ENCODE measurements at regions not wholly inside any gene's neighbourhood (a gene's known extent, or its start where the extent isn't known, plus 50 kb on each side); places are given as distances from the start of the nearest gene placed in this dataset.

GRCh38 chr2:109070290-109070689 lies 58.7 kb upstream of the SH3RF3 start:
- no peak for TF ChIP-seq CTCF (IDR thresholded peaks at IDR 0.05; ENCODE audit: insufficient read depth, low read length, severe bottlenecking)
- no peak for DNase-seq (ENCODE audit: low read depth)
- Histone ChIP-seq H3K4me3 (ENCODE audit: low read depth, low read length) (no peak overlapping the region), H3K27me3 (ENCODE audit: control insufficient read depth, insufficient read depth, low read length) (no peaks in the 10 kb centered on the region), H3K36me3 (ENCODE audit: control insufficient read depth, insufficient read depth, low read length) (no peaks in the 10 kb centered on the region)
- FAIRE-seq: peak; percentile 86

GRCh38 chr2:109069331-109070194 lies 59.4 kb upstream of the SH3RF3 start:
- DNase-seq (ENCODE audit: low read depth): peak; percentile 78
- H3K36me3 ChIP-seq (ENCODE audit: control insufficient read depth, insufficient read depth, low read length): no peaks in the 10 kb centered on the region
- no peak overlapping the region for H3K4me3 ChIP-seq (ENCODE audit: low read depth, low read length)
- H3K27me3 ChIP-seq (ENCODE audit: control insufficient read depth, insufficient read depth, low read length): peaks cover 3% of the 10 kb centered on the region
- peak; percentile 52 for FAIRE-seq
- TF ChIP-seq CTCF (IDR thresholded peaks at IDR 0.05; ENCODE audit: insufficient read depth, low read length, severe bottlenecking): no peak

GRCh38 chr2:109068811-109069210 lies 60.2 kb upstream of the SH3RF3 start:
- H3K4me3 ChIP-seq (ENCODE audit: low read depth, low read length): no peak overlapping the region
- H3K27me3 ChIP-seq (ENCODE audit: control insufficient read depth, insufficient read depth, low read length): peaks cover 3% of the 10 kb centered on the region
- DNase-seq (ENCODE audit: low read depth) (no peak), FAIRE-seq (no peak)
- TF ChIP-seq CTCF (IDR thresholded peaks at IDR 0.05; ENCODE audit: insufficient read depth, low read length, severe bottlenecking): no peak
- H3K36me3 ChIP-seq (ENCODE audit: control insufficient read depth, insufficient read depth, low read length): no peaks in the 10 kb centered on the region

- TF ChIP-seq CTCF (IDR thresholded peaks at IDR 0.05; ENCODE audit: insufficient read depth, low read length, severe bottlenecking): no peak
- FAIRE-seq (no peak), DNase-seq (ENCODE audit: low read depth) (no peak)
- Histone ChIP-seq H3K36me3 (ENCODE audit: control insufficient read depth, insufficient read depth, low read length) (no peaks in the 10 kb centered on the region), H3K27me3 (ENCODE audit: control insufficient read depth, insufficient read depth, low read length) (peaks cover 3% of the 10 kb centered on the region), H3K4me3 (ENCODE audit: low read depth, low read length) (no peak overlapping the region)
Measured at GRCh38 chr2:109067631-109068125, 61.3 kb upstream of the SH3RF3 start.

- no peak for DNase-seq (ENCODE audit: low read depth)
Measured at GRCh38 chr2:109066917-109067597, 61.9 kb upstream of the SH3RF3 start.

More at GRCh38 chr2:109066917-109067597, 61.9 kb upstream of the SH3RF3 start:
- H3K4me3 ChIP-seq (ENCODE audit: low read depth, low read length): no peak overlapping the region
- no peak for FAIRE-seq
- TF ChIP-seq CTCF (IDR thresholded peaks at IDR 0.05; ENCODE audit: insufficient read depth, low read length, severe bottlenecking): no peak
- no peaks in the 10 kb centered on the region for H3K36me3 ChIP-seq (ENCODE audit: control insufficient read depth, insufficient read depth, low read length)
- H3K27me3 ChIP-seq (ENCODE audit: control insufficient read depth, insufficient read depth, low read length): peaks cover 3% of the 10 kb centered on the region
